Renal cortex interstitium (tissue), 11 donors: ENCODE measurements at regions not wholly inside any gene's neighbourhood (a gene's known extent, or its start where the extent isn't known, plus 50 kb on each side); places are given as distances from the start of the nearest gene placed in this dataset.
"Not testable (repeated sequence)": the region's sequence is repeated elsewhere in the genome, so short reads cannot be mapped to it uniquely, and the experiment has no call there.

Experiments
- DNase-seq, 11 donors: peaks; one replicate each; pipeline ENCODE4 v3.0.0-alpha.2; 2013; ENCODE audit warnings: low read depth in 9 of 11, low spot score in 4 of 11; ENCODE audit errors: extremely low read depth in 1 of 11

DNA sequence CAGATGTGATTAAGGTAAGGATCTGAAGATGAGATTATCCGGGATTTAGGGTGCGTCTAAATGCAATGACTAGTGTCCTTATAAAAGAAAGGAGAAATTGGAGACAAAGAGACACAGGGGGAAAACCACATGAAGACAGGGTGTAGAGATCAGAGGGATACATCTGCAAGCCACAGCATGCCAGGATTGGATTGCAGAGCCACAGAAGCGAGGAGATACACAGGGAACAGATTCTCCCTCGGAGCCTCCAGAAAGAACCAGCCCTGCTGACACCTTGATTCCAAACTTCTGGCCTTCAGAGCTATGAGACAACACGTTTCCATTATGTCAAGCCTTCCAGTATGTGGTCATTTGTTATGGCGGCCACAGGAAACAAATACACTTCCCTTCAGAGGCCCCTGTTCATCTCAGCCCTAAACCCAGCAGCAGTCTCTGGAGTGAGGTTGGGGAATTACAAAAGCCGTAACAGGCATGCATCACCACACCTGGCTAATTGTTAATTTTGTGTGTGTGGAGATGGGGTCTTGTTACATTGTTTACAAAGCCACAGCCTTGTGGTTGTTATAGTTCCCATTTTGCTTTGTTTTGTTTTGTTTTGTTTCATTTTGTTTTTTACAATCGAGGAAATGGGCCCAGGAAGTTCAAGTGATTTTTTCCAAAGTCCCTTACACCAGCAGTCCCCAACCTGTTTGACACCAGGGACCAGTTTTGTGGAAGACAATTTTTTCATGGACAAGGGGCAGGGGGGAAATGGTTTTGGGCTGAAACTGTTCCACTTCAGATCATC lies 51.6 kb upstream of the LYRM9 start:
- DNase-seq = peak in 3 of 11 donors; percentile 38 to 44 (median 40)

DNA sequence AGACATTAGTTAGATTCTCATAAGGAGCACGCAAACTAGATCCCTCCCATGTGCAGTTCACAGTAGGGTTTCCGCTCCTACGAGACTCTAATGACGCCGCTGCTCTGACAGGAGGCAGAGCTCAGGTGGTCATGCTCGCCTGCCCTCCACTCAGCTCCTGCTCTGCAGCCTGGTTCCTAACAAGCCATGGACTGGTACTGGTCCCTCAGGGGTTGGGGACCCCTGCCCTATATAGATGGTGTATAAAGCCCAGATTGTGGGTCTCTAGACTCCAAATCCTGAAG lies 52.1 kb upstream of the LYRM9 start:
- DNase-seq = no peak

DNA sequence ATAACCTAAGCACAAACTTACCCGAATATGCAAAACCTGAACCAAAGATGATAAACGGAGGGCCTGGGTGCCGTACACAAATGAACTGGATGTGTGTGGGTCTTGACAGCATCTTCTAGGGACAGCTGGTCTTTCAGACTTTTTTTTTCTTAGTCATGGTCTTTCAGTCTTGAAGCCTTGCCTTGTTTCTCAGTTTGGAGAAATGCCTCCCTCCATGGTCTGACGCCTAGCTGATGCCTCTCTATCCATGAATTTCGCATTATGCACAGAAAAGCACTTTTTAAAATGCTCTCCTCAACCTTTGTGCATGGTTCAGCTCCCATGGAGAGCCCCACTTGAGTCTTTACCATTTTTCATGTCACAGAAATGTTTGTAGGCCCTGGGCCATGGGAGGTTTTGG lies 52.8 kb upstream of the LYRM9 start:
- DNase-seq = no peak

DNA sequence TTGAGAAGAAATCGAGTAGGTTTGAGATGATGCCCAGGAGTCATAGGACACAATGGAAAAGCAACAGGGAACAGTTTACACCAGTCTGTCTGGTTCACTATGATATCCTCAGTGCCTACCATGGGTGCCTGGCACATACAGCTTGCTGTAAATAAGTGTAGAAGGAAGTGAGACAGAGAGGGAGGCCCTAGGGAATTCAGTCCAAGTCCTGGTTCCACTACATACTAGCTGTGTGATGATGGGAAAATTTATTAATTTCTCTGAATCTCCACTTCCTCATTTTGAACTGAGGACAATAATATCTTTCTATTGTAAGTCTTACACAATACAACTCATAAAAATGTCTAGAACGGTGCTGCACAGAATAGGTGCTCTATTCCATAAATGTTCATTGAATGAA lies 53.3 kb upstream of the LYRM9 start:
- no peak for DNase-seq

GRCh38 chr17:27947005-27947406 lies 53.8 kb upstream of the LYRM9 start:
- no peak for DNase-seq

DNA sequence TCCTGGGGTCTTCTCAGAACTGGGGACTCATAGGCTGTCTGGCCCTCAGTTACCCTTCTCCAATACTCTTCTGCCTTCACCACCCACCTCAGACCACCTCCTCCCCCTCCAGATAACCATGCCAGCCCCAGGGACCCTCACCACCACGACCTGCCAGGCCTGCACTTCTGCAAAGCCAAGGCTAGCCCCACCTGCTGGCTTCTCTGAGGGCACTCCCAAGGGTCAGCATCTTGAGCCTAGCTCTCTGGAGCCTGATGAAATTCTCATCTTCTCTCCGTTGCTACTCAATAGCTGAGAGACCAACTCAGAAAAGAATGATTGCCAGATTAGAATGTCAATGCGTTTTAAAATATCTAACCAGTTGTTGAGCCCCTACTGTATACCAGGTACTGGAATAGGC lies 56.1 kb upstream of the LYRM9 start:
- DNase-seq = no peak

- DNase-seq = not testable (repeated sequence)
Measured at GRCh38 chr17:27950225-27950624, 57.1 kb upstream of the LYRM9 start.

DNA sequence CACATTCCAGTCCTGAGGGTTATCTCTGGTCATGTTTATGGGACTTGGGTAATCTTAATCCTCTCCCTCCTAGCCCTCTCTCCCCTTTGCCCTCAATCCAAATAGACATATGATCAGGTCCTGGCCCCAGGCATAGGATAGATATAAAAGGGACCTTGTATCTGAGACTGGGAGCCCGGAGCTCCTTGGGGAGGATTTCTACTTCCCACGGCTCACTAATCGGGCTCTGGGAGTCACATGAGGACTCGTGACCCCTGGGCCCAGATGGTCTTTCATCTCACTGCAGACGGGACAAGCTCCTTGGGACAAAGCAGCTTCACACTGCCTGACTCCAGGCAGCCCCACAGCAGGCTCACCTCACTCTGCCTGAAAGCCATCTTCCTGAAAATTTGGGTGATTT lies 57.8 kb upstream of the LYRM9 start:
- no peak for DNase-seq

- DNase-seq = no peak
Measured at GRCh38 chr17:27951872-27952271, 58.7 kb upstream of the LYRM9 start.

DNA sequence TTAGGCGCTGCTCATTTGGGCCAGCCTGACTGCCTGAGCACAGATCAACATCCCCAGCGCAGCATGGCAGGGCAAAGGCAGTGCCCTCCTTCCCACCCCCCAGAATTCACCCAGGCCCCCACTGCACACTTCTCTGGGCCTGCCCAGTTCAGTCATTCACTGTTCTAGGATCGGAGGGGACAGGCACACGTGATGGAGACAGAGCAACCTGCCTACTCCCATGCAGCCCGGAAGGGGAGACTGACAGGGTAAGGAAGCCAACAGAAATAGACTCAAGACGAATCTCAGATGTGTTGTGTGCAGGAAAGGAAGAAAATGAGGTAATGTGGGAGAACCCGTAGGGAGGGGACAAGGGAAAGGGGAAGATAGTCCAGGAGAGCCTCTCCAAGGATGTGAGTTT lies 59.2 kb upstream of the LYRM9 start:
- DNase-seq = no peak

DNA sequence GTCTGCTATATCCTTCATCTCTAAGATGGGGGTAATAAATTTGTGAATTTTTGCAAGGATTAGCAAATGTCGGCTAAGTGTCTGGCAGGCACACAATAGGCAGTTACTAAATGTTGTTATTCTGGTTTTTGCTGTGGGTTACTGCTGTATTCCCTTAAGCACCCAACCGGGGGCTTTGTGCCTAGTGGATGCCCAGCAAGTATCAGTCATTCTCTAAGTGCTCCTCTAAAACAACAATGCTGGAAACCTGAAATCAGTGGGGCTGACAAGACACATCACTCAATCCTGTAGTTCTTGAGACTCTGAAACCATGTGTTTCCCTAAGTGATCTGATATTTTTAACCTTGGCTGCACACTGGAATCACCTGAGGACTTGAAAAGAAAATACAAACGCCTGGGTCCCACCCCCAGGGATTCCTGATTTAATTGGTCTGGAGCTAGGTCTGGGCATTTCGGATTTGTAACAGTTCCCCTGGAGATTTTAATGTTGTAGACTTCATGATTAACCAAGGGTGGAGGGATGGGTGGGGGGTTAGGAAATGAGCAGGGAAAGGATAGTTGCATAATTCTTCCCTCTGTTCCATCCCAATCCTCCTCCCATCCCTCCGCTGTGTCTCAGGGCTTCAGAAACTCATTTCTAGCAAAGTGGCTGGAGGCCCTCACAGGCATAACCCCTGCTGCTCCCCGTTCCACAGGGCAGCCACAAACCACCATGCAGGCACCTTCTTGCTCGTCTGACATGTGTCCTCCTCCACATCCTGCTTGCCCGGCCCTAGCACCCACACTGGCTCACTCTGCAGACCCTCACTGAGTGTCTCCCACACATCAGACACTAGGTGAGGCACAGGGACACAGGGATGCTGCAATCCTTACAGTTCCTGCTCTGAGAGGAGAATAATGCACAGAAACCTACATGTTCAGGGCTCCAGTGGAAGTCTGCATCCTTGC lies 61.7 kb upstream of the LYRM9 start:
- peak in 3 of 11 donors; percentile 21 to 55 (median 46) for DNase-seq

DNA sequence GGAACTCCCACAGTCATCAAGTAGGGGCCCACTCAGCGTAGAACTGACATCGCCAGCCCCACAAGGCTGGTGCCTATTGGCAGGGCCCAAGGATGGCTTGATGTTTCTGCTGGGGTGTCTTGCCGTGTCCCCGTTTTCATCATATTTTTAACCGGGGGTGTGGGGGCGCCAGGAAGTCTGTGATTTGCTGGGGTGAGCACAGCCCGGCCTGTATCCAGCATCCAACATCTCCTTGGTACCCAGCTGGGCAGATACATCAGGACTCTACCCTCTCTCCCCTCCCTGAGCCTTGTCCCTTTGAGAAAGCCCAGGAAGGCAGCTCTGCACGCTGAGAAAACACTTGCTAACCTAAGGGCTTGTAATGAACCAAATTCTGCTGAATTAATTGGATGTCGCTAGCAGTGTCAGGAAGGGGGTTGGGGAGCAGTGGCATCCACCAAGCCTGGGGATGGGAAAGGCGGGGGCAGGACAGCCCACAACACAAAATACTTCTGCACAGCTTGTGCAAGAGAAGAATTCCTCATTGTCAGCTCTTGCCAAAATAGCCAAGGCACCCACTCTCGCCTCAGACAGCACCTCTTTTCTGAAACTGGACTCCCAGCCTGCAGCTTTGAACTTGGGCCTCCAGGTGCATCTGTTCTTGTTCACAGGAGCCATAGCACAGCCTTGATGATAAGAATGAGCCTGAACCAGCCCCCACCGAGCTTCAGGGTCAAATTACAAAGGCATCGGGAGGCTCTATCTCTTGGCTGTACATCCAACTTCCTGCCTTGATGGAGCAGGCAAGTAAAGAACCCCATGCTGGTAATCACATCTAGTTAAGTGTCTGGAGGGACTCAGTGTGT lies 63.7 kb upstream of the LYRM9 start:
- DNase-seq = no peak

DNA sequence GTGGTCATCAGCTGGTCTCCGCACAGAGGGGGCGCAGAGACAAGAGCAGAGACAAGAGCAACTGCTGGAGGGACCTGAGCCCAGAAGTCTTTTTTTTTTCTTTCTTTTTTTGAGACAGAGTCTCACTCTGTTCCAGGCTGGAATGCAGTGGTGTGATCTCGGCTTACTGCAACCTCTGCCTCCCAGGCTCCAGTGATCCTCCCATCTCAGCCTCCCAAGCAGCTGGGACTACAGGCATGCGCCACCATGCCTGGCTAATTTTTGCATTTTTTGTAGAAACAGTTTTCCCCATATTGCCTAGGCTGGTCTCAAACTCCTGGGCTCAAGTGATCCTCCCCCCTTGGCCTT lies 64.3 kb upstream of the LYRM9 start:
- not testable (repeated sequence) for DNase-seq

- no peak for DNase-seq
Measured at GRCh38 chr17:27958708-27959381, 65.7 kb upstream of the LYRM9 start.

- no peak for DNase-seq
Measured at GRCh38 chr17:27959382-27959709, 66.2 kb upstream of the LYRM9 start.

DNA sequence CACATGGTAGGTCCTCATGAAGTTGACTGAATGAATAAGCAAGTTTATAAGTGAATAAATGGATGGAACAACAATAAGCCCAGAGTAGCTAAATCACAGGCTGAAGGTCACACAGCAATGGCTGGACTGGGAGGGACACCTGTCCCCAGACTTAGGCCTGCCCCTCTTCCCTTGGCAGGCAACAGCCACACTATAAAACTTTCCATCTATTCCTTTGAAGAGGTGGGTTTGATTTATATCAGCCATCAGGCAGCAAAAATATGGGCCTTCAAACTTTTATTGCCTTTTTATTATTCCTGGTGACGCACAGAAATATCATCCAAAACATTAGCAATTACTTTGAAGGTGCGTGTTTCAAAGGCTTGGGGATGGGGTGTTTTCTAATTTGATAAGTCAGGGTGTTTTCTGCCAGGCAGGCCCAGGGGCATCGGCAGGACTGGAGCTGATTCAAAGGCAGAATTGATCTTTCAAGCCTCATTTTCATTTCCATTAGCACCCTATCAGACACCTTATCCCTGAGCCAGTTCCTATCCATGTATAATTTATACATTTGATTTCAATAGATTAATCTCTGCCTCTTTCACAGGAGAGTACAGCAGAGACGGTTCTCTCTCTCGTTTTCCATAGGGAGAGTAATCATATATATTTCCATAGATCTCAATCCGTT lies 67.2 kb upstream of the LYRM9 start:
- no peak for DNase-seq

GRCh38 chr17:27962581-27962980 lies 69.4 kb upstream of the LYRM9 start:
- DNase-seq = not testable (repeated sequence)

GRCh38 chr17:27965224-27965623 lies 72.1 kb upstream of the LYRM9 start:
- DNase-seq = peak; percentile 56 to 89 (median 66)

DNA sequence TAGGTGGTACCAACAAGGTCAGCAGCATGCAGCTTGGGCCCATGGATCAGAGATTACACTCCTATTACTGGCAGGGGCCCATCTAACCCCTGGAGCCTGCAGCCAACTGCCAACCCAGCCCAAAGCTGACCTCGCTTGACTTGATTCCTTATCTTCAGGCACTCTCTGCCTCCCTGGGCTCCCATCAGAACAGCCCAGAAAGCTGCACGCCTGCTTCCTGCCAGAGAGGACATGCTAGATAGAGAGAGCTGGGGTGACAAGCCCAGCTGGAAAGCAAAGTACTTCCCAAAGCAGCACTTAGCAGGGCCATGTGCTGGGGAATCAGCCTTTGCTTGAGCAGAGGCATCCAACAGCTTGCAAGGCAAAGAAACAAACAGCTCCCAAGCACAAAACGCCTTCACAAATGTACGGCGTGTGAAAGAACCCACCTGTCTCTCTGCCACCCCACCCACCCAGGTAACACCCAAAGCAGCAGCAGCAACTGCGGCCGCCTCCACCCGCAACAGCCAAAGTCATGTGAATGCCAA lies 74.2 kb upstream of the NLK start:
- no peak for DNase-seq
